ENCODE measurements at regions not wholly inside any gene's neighbourhood (a gene's known extent, or its start where the extent isn't known, plus 50 kb on each side); places are given as distances from the start of the nearest gene placed in this dataset.

GRCh38 chr2:39512434-39512935 lies 75.4 kb upstream of the MAP4K3 start:
- no peak for TF ChIP-seq CTCF (IDR thresholded peaks at IDR 0.05)
- no peak for TF ChIP-seq POLR2AphosphoS5 (IDR thresholded peaks at IDR 0.05; ENCODE audit: low read depth, low read length)
- TF ChIP-seq SIN3A (IDR thresholded peaks at IDR 0.05; ENCODE audit: borderline replicate concordance, insufficient read depth, low read depth, low read length): no peak
- TF ChIP-seq TCF7L2 (IDR thresholded peaks at IDR 0.05; ENCODE audit: low read depth, low read length): no peak
- TF ChIP-seq REST (IDR thresholded peaks at IDR 0.05; ENCODE audit: insufficient read depth in 1 of 2, low read depth in 2 of 2, low read length in 1 of 2): no peak

Data from Panc1 (cell line).